ENCODE measurements at regions not wholly inside any gene's neighbourhood (a gene's known extent, or its start where the extent isn't known, plus 50 kb on each side); places are given as distances from the start of the nearest gene placed in this dataset.

DNA sequence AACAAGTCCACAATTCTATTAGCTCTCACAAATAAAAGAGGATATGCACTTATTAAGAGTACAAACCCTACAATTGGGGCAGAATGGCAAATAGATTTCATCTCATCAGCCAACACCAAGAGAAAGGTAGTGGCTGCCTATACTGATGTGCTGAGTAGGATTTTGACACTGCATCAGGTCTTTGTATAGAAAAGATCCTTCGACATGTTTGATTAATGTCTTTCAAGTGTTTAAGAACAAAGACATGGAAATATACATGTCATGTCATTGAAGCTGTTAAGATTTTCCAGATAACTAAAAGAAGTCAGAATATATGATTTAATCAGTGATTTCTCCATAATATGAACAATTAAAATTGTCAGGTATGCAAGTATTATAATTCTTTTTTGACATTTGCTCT, 238.7 kb upstream of the GRAMD2B start:
- Histone ChIP-seq H3K36me3 (no peaks in the 10 kb centered on the region), H3K9me3 (no peaks in the 10 kb centered on the region), H3K4me1 (no peaks in the 10 kb centered on the region), H3K27ac (no peak overlapping the region), H3K27me3 (no peaks in the 10 kb centered on the region), H3K4me3 (no peak overlapping the region)
- TF ChIP-seq POLR2A (IDR thresholded peaks at IDR 0.05) (no peak), POLR2AphosphoS5 (IDR thresholded peaks at IDR 0.05) (no peak), EP300 (IDR thresholded peaks at IDR 0.05; ENCODE audit: low read depth) (no peak)
- TF ChIP-seq, protein P1, sequence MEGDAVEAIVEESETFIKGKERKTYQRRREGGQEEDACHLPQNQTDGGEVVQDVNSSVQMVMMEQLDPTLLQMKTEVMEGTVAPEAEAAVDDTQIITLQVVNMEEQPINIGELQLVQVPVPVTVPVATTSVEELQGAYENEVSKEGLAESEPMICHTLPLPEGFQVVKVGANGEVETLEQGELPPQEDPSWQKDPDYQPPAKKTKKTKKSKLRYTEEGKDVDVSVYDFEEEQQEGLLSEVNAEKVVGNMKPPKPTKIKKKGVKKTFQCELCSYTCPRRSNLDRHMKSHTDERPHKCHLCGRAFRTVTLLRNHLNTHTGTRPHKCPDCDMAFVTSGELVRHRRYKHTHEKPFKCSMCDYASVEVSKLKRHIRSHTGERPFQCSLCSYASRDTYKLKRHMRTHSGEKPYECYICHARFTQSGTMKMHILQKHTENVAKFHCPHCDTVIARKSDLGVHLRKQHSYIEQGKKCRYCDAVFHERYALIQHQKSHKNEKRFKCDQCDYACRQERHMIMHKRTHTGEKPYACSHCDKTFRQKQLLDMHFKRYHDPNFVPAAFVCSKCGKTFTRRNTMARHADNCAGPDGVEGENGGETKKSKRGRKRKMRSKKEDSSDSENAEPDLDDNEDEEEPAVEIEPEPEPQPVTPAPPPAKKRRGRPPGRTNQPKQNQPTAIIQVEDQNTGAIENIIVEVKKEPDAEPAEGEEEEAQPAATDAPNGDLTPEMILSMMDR (IDR thresholded peaks at IDR 0.05) = no peak
- 62 to 76% methylated on average over 1 of the region's 1 CpG for WGBS, 2 donors (ENCODE audit: low coverage in 1 of 2)
- intact Hi-C loops (cut with DNase I; ENCODE audit: low total_unique reads) (no loop called here), in situ Hi-C loops (cut with MboI; ENCODE audit: low pct_ligation_motif_present in 1 of 4, low pct_unique_long_range_greater_than_20kb in 1 of 4, low sequenced_read_pairs in 3 of 4) (no loop called here)
- DNase-seq = no peak

DNA sequence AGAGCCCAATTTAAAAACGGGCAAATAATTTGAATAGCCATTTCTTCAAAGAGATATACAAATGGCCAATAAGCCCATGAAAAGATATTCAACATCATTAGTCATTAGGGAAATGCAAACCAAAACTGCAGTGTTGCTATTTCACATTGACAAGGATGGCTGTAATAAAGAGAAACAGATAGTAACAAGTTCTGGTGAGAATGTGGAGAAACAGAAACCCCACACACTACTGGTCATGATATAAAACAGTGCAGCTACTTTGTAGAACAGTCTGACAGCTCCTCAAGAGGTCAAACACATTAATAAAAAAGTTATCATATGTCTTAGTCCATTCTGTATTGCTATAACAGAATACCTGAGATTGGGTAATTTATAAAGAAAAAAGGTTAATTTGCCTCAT, 237.0 kb upstream of the GRAMD2B start:
- DNase-seq = no peak
- intact Hi-C loops (cut with DNase I; ENCODE audit: low total_unique reads) (no loop called here), in situ Hi-C loops (cut with MboI; ENCODE audit: low pct_ligation_motif_present in 1 of 4, low pct_unique_long_range_greater_than_20kb in 1 of 4, low sequenced_read_pairs in 3 of 4) (no loop called here)
- no peaks in the 10 kb centered on the region for H3K36me3 ChIP-seq
- no peaks in the 10 kb centered on the region for H3K9me3 ChIP-seq
- TF ChIP-seq, protein P1 (IDR thresholded peaks at IDR 0.05) = no peak
- TF ChIP-seq POLR2A (IDR thresholded peaks at IDR 0.05) = no peak
- no peak for TF ChIP-seq EP300 (IDR thresholded peaks at IDR 0.05; ENCODE audit: low read depth)
- TF ChIP-seq POLR2AphosphoS5 (IDR thresholded peaks at IDR 0.05) = no peak
- WGBS, 2 donors (ENCODE audit: low coverage in 1 of 2) = 53 to 66% methylated on average over 1 of the region's 1 CpG
- H3K27me3 ChIP-seq = no peaks in the 10 kb centered on the region
- no peak overlapping the region for H3K27ac ChIP-seq
- H3K4me1 ChIP-seq = no peaks in the 10 kb centered on the region
- no peak overlapping the region for H3K4me3 ChIP-seq

DNA sequence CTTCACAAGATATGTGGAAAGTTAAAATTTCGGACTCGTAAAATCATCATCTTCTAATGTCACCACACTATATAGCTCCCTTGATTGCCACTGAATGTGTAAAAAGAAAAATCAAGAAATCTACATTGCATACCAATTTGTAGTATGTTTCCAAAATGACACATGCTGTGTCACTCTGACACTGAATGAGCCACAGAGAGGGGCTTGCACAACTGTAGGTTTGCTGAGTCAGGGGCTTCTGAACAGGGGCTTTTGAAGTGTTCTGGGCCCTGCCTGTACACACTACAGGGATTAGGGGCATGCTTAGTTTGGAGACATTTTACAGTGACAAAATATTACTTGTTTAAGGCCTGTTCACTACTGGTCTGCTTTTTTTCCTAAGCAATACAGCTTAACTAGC, 234.4 kb upstream of the GRAMD2B start:
- Histone ChIP-seq H3K36me3 (no peaks in the 10 kb centered on the region), H3K9me3 (no peaks in the 10 kb centered on the region), H3K4me1 (no peaks in the 10 kb centered on the region), H3K4me3 (no peak overlapping the region), H3K27me3 (no peaks in the 10 kb centered on the region), H3K27ac (no peak overlapping the region)
- DNase-seq = no peak
- intact Hi-C loops (cut with DNase I; ENCODE audit: low total_unique reads) (no loop called here), in situ Hi-C loops (cut with MboI; ENCODE audit: low pct_ligation_motif_present in 1 of 4, low pct_unique_long_range_greater_than_20kb in 1 of 4, low sequenced_read_pairs in 3 of 4) (no loop called here)
- TF ChIP-seq POLR2A (IDR thresholded peaks at IDR 0.05) (no peak), POLR2AphosphoS5 (IDR thresholded peaks at IDR 0.05) (no peak), EP300 (IDR thresholded peaks at IDR 0.05; ENCODE audit: low read depth) (no peak)
- TF ChIP-seq, protein P1 (IDR thresholded peaks at IDR 0.05) = no peak
- WGBS, 2 donors (ENCODE audit: low coverage in 1 of 2) = 100% methylated on average over 2 of the region's 2 CpGs; no CpG with 5 or more reads in 1 of the 2 donors

DNA sequence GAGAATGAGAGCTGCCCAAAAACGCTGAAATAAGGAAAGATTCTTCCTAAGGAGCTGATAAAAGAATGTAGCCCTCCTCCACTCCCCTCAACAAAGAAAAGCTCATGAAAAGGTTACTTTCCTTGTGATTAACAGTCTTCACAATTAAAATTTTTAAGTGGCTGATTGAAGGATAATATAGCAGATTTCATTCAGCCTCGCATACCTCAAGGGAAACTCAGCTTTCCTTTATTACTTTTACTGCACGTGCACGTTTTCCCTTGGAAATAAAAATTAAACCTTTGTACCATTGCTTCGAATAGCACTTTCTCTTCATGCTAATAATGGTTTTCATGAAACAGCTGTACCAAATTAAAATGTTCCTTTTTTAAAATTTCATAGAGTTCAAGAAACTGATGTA, 234.0 kb upstream of the GRAMD2B start:
- Histone ChIP-seq H3K36me3 (no peaks in the 10 kb centered on the region), H3K27me3 (no peaks in the 10 kb centered on the region), H3K4me3 (no peak overlapping the region), H3K9me3 (no peaks in the 10 kb centered on the region), H3K4me1 (no peaks in the 10 kb centered on the region), H3K27ac (no peak overlapping the region)
- in situ Hi-C loops (cut with MboI; ENCODE audit: low pct_ligation_motif_present in 1 of 4, low pct_unique_long_range_greater_than_20kb in 1 of 4, low sequenced_read_pairs in 3 of 4) (no loop called here), intact Hi-C loops (cut with DNase I; ENCODE audit: low total_unique reads) (no loop called here)
- WGBS, 2 donors (ENCODE audit: low coverage in 1 of 2) = 76 to 79% methylated on average over 4 to 5 of the region's 5 CpGs
- DNase-seq = no peak
- TF ChIP-seq POLR2AphosphoS5 (IDR thresholded peaks at IDR 0.05) (no peak), EP300 (IDR thresholded peaks at IDR 0.05; ENCODE audit: low read depth) (no peak), POLR2A (IDR thresholded peaks at IDR 0.05) (no peak)
- TF ChIP-seq, protein P1 (IDR thresholded peaks at IDR 0.05) = no peak
